Esophagus squamous epithelium (tissue), 4 donors: ENCODE measurements at regions not wholly inside any gene's neighbourhood (a gene's known extent, or its start where the extent isn't known, plus 50 kb on each side); places are given as distances from the start of the nearest gene placed in this dataset.

Experiments used
- CTCF ChIP-seq, 6 experiments: fragments of 450-650 bp in 4 of 6; fragments of 200-600 bp in 2 of 6; sonication (generic) in 2 of 6; IDR thresholded peaks; one replicate each; pipeline ENCODE4 v1.5.1; 2016 to 2019; ENCODE audit warnings: antibody characterized with exemption in 6 of 6, mild to moderate bottlenecking in 4 of 6, moderate library complexity in 4 of 6
- POLR2A ChIP-seq, 4 donors: fragments of 450-650 bp; IDR thresholded peaks; one replicate each; pipeline ENCODE4 v1.6.1; 2017; ENCODE audit warnings: antibody characterized with exemption in 4 of 4, mild to moderate bottlenecking in 4 of 4, moderate library complexity in 3 of 4

- TF ChIP-seq CTCF (IDR thresholded peaks at IDR 0.05) (no peak), POLR2A (IDR thresholded peaks at IDR 0.05) (no peak)
Observed at GRCh38 chr2:125526093-125526492, 1129.9 kb upstream of the GYPC start.
